Astrocyte of the spinal cord (primary cell): ENCODE measurements at regions not wholly inside any gene's neighbourhood (a gene's known extent, or its start where the extent isn't known, plus 50 kb on each side); places are given as distances from the start of the nearest gene placed in this dataset.

Experiments used
- DNase-seq: peaks from one replicate; pipeline ENCODE4 v3.0.0; 2011; ENCODE audit warnings: low read depth, low spot score
- H3K4me3 ChIP-seq: 2 replicates; pipeline ENCODE4 v1.5.1; 2011; ENCODE audit warnings: low read depth, mild to moderate bottlenecking, low read length, moderate library complexity
- CTCF ChIP-seq: IDR thresholded peaks from 2 replicates; pipeline ENCODE4 v1.5.1; 2012; ENCODE audit warnings: low read depth, mild to moderate bottlenecking, low read length, inconsistent platforms
- in situ Hi-C: cut with HindIII; loops from 2 replicates; pipeline ENCODE4 v1.10.0; 2017; ENCODE audit warnings: low sequenced_read_pairs

- DNase-seq = no peak
- no peak for TF ChIP-seq CTCF
- in situ Hi-C loops = no loop called here
- no peak overlapping the region for H3K4me3 ChIP-seq
These were observed 63.9 kb downstream of the RDH14 start for GRCh38 chr2:18496516-18496915.

- no peak for DNase-seq
- no peak overlapping the region for H3K4me3 ChIP-seq
- no peak for TF ChIP-seq CTCF
- in situ Hi-C loops = no loop called here
These were observed 65.4 kb downstream of the RDH14 start for GRCh38 chr2:18495058-18495457.

GRCh38 chr2:18492721-18493120, 67.7 kb downstream of the RDH14 start:
- in situ Hi-C loops = no loop called here
- no peak overlapping the region for H3K4me3 ChIP-seq
- TF ChIP-seq CTCF = no peak
- no peak for DNase-seq

- TF ChIP-seq CTCF = no peak
- in situ Hi-C loops = no loop called here
- no peak for DNase-seq
- no peak overlapping the region for H3K4me3 ChIP-seq
These were observed 68.9 kb downstream of the RDH14 start for GRCh38 chr2:18491577-18491976.

- H3K4me3 ChIP-seq = no peak overlapping the region
- TF ChIP-seq CTCF = no peak
- no peak for DNase-seq
- in situ Hi-C loops = no loop called here
These were observed 69.6 kb downstream of the RDH14 start for GRCh38 chr2:18490901-18491300.

GRCh38 chr2:18487106-18487913, 73.1 kb downstream of the RDH14 start:
- in situ Hi-C loops = no loop called here
- TF ChIP-seq CTCF = no peak
- no peak overlapping the region for H3K4me3 ChIP-seq
- no peak for DNase-seq

- in situ Hi-C loops = no loop called here
- no peak for DNase-seq
- H3K4me3 ChIP-seq = no peak overlapping the region
- TF ChIP-seq CTCF = no peak
These were observed 75.8 kb downstream of the RDH14 start for GRCh38 chr2:18484625-18485024.
